Stimulated activated CD4-positive, alpha-beta T cell treated with anti-CD3 and anti-CD28 coated beads, Interleukin-15, amount 100 ng/mL, for 1 hour (primary cell): ENCODE measurements at regions not wholly inside any gene's neighbourhood (a gene's known extent, or its start where the extent isn't known, plus 50 kb on each side); places are given as distances from the start of the nearest gene placed in this dataset.

Source experiments
- DNase-seq, 2 donors: peaks; one replicate each; pipeline ENCODE4 v3.0.0-alpha.2; 2020; ENCODE audit warnings: low read depth in 1 of 2, low spot score in 1 of 2

DNA sequence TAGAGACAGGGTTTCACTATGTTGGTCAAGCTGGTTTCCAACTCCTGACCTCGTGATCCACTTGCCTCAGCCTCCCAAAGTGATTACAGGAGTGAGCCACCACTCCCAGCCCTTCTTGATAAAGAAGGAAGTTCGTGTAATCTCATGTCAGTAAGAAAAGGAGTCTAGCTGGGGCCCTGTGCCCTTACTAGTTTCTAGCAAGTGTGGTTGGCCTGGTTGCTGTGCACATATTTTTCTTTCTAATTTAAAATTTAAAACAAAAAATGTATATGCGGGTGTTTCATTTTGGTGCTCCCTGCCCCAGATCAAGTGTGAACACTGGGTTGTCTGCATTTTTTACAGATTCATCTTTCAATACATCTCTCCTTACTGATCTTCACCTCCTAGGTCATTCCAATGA, 770.8 kb upstream of the TENM4 start:
- DNase-seq = no peak

DNA sequence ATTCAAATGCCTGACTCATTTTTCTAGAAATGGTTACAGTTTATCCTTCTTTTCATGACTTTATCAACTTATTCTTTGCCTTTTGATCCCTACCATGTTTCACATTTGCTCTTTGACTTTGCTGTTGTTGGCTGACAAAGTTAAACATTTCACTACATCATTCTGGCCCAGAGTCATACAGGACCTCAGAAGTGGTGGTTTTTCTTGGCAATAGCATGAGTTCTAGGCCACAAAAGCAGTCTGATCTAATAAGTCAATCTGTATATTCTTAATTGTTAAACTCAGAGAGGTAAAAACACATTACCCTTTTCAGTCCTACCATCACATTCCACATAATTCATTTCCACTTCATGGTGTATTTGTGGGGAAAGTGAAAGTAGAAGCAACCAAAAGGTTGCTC, 763.2 kb upstream of the TENM4 start:
- no peak for DNase-seq

DNA sequence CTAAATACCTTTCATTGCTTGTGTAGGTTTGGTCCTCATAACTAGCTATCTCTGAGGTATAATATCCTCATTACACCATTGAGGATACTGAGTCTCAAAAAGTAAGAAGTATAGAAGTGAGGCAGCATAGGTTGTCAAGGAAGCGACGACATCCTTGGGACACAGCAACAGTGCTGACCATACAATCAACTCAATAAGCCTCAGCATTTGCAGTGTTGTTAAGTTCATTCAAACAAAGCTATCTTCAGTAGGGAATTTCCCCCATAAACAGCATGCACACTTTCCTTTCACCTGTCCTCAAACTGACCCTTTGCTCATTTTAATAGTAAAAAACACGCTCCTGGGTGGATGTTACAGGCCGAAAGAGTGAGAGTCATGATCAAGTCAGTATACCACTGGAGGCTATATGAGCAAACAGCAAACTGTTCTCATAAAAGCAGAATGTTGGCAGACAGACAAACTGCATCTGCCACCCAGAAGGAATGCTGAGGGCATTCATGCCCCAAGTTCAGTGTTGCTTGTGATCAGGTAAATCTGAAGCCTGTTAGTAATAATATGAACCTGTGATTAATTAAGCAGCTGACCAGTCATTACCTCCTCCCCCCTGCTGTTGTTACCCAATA, 756.2 kb upstream of the TENM4 start:
- DNase-seq = no peak

DNA sequence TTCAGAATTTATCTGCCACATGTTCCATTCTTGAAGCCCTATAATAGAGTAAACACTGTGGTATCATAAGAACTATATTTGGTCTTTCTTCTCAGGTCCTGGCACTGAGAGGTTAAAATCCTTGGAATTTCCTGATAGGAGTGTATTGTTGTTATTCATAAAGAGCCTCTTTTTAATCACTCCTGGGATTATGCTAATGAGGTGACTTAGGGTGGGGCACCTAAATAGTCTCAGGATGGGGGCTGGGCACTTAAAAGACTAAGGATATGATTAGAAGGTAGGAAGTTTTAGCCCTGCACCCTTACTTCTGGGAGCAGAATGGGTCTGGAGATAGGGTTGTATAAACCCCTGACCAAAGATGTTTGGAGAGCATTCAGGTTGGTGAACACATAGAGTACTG, 755.2 kb upstream of the TENM4 start:
- no peak for DNase-seq

DNA sequence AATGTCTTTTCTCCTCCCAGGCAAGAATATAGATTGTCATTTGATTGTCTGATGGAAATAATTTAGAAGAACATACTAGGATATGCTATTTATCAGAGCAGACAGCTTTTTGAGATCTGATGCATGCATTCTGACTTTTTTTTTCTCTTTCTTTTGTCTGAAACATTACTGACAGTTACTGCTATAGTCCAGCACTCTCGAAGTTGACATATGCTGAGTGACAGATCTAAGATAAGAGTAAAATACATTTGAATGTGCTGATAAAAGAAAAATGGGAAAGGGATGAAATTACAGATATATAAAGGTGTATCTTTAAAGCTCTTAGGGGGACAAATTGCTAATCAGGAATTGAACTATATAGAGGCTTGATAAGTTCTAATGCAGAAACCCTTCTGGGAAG, 753.8 kb upstream of the TENM4 start:
- DNase-seq = no peak

DNA sequence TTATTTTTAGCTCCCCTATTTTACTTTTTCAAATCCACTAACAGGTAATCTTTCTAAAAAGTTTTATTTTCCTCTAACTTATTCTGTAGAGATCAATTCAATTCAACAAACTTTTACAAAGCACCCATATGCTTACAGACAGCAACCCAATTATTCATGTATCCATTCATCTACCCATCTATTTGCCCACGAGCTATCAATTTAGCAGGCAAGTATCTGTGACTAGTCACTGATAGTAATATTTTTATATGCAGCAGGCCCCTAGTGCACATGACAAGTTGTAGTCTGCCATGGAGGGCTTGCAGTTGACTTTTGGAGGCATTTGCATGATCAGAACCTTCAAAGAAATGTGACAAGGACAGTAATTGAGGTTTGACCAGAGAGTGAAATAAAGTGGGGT, 753.2 kb upstream of the TENM4 start:
- no peak for DNase-seq

DNA sequence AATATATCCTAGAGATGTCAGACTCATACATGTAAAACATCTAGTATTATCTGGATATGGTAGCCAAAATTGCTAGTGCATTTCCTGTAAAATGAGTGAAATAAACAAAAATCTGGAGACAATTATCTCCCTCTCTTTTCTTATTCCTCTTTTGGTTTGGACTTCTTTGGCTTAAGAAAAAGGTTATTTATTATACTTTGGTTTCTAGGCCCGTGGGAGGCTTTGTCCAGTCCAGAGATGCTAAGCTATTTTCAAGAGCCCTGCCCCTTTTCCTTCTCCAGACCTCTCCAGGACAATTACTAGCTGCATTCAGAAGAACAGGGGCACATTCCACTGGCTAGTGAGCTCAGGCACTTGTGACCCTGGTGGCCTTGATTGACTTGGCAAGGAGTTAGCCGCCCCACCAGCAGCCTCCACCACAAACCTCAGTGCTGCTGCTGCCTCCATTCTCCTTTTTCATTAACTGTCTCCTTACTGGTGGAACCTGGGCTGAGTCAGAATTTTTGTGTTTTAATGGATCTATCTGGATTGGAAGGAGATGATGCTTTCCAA, 747.3 kb upstream of the TENM4 start:
- no peak for DNase-seq

DNA sequence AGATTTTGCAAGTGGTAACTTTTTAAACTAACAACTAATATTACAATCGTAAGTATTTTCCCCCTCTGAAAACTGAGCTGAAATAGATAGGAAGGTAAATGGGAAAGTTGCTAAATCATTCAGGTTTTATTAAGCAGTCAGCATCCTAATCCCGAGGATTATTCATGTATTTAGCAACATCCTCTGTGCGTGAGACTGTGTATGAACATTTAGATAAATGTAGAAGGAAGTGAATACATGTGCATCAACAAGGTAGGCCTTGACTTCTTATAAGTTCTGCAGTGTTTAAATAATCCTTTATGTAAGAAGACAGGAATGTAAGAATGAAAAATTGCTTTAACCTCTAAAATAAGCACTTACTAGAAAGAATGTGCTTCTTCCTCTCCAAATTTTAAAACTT, 745.9 kb upstream of the TENM4 start:
- no peak for DNase-seq

DNA sequence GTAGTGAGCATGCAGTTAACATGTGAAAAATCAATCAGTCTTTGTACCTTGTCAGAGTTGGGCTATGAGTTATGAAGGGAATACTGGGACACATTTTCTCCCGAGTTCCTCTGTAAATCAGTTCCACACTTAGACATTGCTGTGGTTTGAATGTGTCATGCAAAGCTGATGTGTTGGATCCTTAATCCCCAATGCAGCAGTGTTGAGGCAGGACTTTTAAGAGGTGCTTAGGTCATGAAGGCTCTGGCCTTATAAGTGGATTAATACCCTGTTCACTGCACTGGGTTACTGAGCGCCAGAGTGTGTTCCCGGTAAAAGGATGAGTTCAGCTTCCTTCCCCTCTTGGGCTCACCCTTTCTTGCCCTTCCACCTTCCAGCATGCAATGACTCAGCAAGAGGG, 742.1 kb upstream of the TENM4 start:
- no peak for DNase-seq

DNA sequence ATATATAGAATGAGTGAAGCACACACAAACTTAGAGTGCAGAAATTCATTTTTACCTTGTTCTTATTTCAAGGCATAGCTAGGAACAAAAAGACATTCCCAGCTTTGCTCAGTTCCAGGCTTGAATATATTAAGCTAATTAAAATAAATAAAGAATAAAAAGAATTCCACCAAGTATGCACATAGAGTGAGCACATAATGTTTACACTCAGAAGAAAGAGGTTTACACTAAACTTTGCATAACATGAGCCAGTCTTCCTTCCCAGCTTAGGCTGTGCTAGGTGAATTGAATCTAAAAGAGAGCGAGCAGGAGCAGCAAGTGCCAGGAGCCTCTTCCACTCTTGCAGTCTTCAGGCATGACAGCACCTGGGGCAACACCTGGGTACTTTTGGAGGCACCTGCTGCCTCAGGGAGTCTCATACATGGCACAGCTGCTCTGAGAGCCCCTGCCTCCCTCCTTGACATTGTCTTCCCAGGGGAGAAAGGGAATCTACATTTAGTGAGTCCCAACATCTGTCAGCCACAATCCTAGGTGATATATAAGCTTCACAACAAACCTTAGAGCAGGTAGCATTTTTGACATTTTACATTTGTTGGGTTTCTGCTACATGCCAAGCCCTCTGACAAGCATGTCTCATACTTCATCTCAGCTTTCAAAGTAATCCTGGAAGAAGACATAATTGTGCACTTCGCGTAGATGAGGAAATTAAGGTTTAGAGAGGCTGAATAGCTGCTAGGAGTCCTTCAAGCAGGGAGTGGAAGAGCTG, 732.7 kb upstream of the TENM4 start:
- no peak for DNase-seq

DNA sequence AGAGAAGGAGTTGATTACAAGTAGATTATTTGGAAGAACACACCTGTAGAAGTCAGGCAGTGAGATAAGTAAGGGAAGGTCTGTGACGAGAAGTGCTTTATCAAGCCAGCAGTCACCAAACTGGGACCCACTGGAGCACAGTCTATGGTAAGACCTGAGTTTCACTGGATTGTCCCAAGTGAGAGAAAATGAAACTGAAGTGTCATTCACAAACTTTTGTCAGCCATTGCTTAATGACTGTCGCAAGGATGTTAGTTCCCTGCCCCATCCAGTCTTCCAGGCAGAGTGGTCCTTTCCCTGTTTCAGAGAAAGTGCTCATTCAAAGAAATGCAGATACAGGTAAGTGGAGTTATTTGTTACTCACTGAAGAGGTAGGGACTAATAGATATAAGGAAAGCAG, 728.0 kb upstream of the TENM4 start:
- no peak for DNase-seq

DNA sequence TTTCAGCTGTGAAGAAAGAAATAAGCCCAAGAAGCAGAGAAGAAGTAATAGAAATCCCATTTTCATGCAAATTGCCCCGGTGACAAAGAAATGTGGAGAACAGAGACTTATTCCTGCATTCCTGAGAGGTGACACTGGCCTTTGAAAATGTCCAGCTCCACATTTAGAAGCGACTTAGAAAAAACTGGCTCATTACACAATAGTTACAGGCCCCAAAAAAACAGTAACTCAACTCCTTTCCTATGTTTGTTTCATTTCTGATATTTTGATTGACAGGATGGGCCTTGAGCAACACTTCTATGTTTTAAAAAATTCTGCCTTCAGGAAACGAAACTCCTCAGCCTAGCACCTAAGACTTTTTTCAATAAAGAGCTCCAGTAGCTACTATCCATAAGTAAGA, 726.9 kb upstream of the TENM4 start:
- no peak for DNase-seq

DNA sequence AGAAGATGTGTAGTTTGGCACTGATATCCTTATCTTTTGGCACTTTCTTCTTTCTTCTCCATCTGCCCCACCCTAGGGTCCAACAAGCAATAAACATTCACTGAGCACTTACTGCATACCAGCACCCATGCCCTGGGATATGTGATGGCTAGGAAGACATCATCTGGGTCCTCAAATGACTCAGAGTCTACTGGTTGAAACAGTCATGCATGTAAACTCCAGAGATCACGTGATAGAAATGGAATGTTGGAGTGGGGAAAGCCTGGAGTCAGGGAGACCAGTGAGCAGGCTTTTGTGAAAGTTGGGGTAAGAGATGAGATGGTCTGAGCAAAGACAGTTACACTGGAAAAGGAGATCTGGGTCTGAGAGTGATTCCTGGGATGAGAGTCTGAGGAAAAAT, 724.9 kb upstream of the TENM4 start:
- DNase-seq = no peak

DNA sequence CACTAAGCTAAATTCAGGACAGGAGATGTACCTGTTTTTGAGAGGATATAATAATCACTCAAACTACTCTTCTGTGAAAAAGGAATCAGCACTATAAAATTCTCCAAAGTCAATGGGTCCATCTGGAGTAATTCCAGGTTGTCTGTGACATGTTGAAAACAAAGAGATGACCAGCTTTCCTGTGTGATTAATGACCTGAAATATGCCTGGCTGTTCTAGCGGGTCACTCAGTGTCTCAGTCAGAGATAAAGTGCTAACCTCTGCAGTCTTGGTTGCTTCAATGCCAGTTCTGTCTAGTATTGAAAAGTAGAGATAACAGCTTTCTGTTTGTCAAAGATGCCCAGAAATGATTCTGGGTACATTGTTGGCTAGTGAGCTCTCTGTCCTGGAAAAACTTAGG, 722.6 kb upstream of the TENM4 start:
- DNase-seq = no peak

DNA sequence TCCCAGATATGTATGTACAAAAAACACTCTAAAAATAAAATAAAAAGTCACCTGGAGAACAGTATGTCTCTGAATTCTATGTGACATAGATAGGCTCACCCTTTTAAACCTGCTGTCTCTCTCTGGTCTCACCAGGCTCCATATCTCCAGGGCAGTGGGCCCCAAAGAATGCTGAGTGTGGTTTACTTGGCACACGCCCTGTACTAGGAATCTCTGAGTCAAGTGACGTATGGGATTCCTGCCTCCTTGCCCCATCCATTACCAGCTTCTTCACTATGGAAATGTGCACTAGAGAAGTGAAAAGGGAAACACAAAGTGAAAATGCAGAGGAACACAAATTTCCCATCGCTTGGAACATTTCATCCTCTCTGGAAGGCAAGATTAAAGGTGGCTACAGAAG, 722.2 kb upstream of the TENM4 start:
- DNase-seq = no peak

DNA sequence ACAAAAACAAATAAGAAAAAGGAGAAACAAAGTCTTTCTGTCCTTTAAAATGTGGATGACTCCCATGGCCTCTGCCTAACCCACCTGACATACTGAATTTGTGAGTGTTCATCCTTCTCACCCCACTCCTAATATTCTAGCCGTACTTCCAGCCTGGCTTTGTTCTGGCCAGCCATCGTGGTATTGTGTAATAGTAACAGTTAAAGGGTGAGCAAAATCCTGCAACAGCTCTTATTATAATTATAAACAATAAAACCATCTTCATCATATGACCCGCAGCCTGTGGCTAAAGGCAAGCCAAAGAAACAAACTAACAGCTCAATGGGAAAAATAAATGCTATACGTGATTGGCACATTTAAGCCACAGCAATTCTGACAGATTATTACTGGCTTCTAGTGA, 721.6 kb upstream of the TENM4 start:
- no peak for DNase-seq

DNA sequence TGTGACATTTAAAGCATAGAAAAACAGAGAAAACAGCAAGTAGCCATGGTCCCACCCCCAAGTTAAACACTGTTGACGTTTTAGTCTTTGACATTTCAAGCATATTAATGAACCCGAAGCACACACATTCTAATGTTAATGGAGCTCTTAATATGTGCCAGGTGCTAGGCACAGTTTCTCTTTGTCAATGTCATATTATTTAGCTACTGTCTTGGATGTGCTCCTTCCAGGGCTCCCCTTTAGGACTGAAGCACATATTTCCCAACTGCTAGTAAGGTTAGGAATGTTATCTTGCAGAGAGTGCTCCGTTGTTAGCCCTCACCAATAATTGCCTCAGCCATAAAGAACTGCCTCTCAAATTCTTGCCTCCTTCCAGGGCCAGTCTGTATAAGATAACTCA, 716.6 kb upstream of the TENM4 start:
- DNase-seq = no peak

DNA sequence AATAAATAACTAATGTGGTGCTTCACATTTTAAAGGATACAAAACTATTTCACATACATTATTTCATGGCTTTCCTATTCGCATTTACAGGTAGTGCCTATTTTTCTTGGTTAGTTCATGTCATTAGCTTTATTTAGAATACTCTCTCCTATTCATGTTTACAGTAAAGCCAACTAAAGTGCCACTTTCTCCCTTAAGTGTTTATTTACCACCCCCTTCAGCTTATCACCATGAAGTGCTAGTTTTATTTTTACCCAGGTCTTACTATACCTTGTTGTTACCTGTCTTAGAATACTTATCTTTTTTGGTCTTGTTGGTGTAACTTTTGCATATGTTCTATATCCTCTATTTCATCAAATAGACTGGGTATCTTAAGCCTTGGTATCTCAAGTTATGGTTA, 715.2 kb upstream of the TENM4 start:
- no peak for DNase-seq

DNA sequence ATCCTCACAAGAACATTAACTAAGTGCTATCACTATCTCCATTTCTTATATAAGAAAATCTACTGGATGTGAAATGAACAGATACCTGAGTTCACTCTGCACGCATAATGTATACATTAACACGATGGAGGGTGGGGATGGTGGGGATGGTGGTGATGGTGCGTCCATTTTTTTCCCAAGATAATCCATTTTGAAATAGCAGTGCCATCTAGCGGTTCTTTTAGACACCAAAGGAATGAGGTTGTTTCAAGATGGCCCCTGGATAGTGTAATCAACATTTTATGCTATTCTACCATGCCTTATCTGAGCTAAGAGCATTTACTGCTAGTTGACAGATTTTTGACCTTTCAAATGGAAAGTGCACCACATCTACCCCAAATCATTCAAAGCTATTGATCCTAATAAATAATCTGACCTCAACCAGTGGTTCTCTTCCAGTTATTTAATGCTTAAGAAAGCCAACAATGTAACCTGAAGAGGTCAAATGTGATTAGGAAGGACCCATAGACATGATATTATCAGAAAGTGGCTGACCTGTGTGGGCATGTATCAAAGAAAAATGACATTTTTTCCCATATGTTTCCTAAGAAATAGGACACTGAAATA, 714.7 kb upstream of the TENM4 start:
- DNase-seq = no peak

DNA sequence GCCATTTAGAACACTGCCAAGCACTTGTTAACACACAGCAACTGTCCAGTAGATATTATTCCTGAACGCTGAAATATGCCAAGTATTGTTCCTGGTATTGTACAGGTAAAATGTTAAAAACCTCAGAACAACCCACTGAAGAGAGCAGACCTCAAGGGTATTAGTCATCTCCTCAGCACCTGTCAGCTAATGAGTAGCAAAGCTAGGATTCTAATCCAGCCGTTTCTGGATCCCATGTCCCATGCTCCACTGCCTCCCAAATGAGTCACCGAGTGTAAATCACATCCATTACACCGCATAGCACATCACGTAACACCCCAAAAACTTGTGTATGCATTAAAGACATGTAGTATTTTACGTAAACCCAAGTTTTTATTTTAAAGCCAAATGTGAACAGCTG, 705.4 kb upstream of the TENM4 start:
- no peak for DNase-seq

DNA sequence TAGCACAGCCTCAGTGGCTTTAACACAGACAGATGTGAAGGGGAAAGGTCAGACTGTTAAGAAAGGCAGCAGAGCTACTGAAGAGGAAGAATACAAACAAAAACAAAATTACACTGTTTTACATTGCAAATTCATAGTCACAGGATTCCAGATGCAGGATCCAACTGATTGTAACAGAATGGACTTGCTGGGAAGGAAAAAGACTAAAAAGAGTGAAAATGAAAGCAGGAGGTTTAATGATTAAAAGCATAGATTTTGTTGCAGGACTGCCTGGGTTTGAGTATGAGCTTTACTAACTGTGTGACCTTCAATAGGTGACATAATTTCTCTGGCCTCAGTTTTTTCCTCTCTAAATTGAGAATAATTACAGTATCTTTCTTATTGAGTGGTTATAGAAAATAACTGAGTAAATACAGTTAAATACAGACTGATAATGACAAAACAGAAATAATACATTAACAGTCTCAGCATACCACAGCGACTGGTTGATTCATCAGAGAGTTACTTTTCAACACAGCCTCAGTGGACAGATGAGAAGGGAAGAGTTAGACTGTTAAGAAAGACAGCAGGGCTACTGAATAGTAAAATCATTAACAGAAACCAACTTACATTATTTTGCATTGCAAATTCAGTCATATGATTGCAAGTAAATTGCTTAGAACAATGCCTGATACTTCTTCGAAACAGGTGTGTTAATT, 704.2 kb upstream of the TENM4 start:
- no peak for DNase-seq

DNA sequence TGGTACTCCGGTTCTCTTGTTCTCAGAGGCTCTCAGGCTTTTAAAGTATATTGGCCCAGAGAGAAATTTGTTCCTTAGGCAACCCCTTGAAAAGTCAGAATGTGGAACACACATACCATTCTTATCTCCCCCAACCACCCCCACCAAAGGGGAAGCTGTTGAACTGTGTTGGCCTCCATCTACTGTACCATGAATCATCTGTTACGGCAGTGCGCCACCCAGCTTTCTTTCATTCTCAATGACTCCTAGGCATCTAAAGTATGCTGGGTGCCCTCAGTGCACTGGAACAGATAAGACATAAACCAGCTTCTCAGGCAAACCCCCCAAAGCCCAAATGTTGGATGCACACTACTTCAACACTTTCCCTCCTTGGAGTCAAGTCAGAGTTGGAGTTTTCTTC, 696.2 kb upstream of the TENM4 start:
- no peak for DNase-seq
